OCI-LY1 (cell line): ENCODE measurements at regions not wholly inside any gene's neighbourhood (a gene's known extent, or its start where the extent isn't known, plus 50 kb on each side); places are given as distances from the start of the nearest gene placed in this dataset.

ENCODE experiments used
- EZH2 ChIP-seq: fragments of 200-600 bp; sonication (generic), shearing (Covaris generic); IDR thresholded peaks from 2 replicates; pipeline ENCODE4 v1.8.0; 2017; ENCODE audit warnings: borderline replicate concordance, mixed run types, mild to moderate bottlenecking, antibody characterized with exemption, low read length, moderate library complexity, mixed read lengths
- TF ChIP-seq, protein P1 (sequence below): fragments of 200-600 bp; sonication (generic), shearing (Covaris generic); IDR thresholded peaks from 2 replicates; pipeline ENCODE4 v1.5.1; 2017; ENCODE audit warnings: mild to moderate bottlenecking, antibody characterized with exemption, low read length, moderate library complexity, mixed read lengths

DNA sequence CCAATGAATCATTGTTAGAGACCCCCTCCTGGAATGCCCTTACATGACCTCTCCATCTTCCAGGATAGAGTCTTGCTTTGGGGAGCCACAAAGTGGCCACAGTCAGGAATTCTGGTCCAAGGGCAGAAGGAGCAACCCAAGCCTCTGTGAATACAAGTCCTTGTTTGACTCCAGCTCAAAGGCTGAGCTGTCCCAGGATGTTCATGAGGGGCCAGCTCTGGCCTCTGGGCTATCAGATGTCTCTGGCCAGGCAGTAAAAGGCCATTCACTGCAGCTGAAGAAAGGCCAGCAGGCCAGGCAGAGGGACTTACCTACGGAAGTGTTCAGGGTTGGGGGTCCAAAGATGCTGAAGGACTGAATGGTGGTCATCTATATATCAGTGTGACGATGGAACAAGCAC lies 98.3 kb upstream of the IPO9 start:
- TF ChIP-seq EZH2: no peak
- TF ChIP-seq, protein P1, sequence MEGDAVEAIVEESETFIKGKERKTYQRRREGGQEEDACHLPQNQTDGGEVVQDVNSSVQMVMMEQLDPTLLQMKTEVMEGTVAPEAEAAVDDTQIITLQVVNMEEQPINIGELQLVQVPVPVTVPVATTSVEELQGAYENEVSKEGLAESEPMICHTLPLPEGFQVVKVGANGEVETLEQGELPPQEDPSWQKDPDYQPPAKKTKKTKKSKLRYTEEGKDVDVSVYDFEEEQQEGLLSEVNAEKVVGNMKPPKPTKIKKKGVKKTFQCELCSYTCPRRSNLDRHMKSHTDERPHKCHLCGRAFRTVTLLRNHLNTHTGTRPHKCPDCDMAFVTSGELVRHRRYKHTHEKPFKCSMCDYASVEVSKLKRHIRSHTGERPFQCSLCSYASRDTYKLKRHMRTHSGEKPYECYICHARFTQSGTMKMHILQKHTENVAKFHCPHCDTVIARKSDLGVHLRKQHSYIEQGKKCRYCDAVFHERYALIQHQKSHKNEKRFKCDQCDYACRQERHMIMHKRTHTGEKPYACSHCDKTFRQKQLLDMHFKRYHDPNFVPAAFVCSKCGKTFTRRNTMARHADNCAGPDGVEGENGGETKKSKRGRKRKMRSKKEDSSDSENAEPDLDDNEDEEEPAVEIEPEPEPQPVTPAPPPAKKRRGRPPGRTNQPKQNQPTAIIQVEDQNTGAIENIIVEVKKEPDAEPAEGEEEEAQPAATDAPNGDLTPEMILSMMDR: no peak
